HG03460 (cell line): ENCODE measurements at regions not wholly inside any gene's neighbourhood (a gene's known extent, or its start where the extent isn't known, plus 50 kb on each side); places are given as distances from the start of the nearest gene placed in this dataset.

Source experiments
- ATAC-seq: cut with Tn5 transposase; IDR thresholded peaks from one replicate; pipeline ENCODE4 v1.9.1; 2021; ENCODE audit not compliant: unreplicated experiment

DNA sequence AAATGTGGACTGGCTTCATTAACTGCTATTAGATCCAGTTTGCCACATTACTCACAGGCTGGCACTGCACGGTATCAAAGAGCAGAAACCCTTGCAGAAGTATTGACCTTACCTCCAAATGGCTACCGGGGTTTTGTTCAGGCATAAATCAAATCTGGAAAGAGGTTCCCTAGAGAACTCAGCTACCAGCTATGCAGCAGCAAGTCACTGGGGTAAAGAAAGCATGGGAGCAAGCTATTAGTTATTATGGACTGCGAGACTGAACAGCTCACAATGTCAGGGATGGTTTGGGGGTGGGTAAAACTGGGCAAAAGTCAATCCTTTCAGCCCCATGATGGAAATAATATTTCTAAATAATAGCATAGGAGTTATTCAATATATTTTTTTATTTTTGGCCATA, 128.1 kb downstream of the FANCF start:
- no peak for ATAC-seq

DNA sequence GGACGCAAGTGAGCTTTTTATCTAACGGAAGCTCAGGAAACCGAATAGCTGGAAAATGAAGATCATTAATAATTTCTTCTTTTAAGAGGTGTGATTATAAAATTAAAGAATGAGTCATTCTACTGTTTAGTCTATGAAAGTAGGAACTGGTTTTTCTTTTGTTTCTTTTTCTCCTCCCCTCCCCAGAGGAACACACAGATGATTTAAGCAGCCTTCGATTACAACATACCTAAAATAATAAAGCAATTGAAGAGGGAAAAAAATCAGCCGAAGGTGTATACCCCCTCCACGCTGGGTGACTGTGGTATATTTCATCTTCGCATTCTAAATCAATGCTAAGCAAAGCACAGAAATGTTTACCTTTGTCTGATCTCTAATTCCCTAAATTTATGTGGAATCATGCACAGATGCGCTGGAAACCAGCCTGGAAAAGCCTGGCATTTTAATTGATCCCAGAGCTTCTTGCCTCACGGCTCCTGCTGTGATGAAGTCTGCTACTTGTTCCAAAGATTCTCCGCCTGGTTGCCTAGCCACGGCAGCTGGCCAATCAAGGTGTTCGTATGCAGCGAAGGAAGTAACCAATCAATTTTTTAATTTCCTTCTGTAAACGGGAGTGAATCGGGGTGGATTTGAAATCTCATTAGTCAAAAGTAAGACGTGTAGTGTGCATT, 133.9 kb downstream of the FANCF start:
- ATAC-seq: no peak

DNA sequence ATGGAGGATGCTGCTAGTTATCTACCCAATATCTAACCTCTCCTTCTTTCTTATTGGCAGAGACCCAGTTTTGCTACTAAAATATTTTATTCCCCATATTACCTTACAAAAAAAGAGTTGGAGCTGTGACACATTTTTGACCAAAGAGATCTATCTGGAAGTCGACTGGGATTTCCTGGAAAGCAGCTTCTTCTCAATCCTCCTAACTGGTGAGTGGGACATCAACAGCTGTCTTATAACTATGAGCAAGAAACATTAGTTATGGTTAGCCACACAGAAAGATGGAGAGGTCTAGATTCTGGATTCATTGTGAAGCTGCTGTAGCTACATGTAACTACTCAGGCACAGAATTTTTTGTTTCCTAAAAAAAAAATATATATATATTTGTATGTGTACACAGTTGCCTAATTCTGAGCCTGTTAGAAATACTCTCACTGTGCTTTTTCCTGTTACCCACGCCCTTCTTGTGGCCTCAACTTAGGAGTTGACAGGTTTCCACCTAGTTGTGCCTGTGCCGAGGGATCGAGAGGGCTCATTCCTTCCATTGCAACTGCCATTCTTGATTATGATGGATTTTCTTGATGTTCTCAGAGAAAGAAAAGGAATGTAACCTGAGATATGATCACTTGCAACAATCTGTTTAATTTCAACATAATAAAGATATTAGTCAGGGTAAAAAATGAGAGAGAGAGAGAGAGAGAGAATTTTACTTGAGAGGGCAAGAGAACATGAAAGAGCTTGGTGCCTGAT, 142.0 kb downstream of the SLC17A6 start:
- ATAC-seq: no peak

DNA sequence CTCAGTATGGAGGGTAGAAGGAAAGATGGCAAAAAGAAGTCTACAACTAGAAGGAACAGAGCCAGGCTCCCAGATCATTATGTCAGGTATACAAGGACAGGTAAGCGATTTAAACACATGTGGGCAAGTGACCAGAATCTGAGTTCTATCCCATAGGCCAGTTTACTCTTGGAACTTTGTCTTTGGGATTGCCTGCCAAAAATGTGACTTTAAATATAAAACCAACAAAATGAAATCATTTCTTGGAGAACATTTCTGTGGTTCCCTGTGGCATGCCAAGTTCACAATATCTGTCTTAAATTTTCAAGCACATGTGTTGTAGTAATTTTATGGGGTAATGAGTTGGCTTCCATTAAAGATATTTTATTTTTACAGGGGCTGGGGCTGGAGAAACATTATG, 141.0 kb downstream of the SLC17A6 start:
- ATAC-seq: no peak

DNA sequence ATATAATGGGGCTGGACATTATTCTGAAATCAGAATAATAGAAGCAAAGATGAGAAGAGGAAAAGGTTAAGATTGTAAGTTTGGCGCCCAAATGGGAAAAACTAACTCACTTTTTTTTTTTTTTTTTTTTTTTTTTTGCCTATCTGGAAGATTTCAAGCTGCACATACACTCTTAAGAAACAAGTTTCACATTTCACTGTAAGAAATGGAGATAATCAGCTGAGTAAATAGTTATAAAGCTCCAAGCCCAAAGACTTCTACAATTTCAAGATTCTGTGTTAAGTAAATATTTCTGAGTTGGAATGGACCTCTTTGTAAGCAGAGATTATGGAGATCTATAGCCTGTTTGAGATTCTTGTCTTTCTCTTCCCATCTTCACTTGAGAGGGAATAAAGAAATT, 140.0 kb downstream of the SLC17A6 start:
- no peak for ATAC-seq

DNA sequence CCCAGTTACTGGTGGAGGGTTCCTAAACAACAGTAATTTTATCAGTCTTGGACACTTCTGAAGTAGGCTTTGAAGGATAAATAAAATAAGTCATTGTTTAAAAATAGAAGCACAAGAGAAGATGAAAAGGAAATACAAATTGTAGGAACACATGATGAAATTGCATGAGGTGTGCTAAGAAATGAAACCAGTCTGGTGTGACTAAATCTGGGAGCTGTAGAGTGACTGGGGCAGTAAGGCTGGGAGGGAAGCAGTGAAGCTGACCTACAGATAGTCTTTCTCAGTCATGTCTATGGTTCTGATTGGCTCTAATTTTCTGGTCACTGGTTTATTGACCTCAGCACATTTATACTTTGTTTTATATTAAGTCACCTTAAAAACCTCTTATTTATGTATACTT, 139.1 kb downstream of the SLC17A6 start:
- ATAC-seq: no peak

DNA sequence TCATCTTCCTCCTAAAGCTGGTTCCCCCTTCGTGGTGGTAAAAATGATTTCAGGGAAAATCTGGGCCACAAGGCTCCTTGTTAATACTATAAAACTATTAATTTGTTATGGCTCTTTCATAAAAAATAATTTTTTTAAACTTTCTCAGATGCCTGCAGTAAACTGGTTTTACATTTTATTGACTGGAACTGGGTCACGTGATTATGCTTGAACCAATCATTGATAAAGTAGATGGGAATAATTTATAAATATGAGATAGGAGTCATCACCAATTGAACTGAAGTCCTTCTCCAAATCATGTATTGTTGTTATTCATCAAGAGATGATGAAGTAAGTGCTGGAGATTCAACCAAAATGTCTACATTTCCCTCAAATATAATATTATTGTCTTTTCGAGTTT, 138.4 kb downstream of the SLC17A6 start:
- ATAC-seq: no peak

DNA sequence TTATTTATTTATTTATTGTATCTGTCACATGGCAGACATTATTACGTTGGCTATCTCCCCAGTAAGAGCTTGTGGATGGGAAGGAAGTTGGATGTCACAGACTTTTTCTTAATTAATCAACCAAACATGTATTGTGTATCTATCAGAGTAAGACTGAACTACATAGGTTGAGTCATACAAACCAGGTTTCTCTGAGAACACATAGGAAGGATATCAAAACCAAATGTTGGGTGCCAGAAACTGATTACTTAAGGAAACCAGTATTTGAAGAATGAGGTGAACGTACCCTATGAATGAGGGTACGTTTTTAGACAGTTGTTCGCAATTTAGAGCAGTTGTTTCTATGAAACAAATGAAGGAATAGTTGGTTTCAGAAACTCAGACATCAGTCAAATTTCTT, 136.4 kb downstream of the SLC17A6 start:
- no peak for ATAC-seq

DNA sequence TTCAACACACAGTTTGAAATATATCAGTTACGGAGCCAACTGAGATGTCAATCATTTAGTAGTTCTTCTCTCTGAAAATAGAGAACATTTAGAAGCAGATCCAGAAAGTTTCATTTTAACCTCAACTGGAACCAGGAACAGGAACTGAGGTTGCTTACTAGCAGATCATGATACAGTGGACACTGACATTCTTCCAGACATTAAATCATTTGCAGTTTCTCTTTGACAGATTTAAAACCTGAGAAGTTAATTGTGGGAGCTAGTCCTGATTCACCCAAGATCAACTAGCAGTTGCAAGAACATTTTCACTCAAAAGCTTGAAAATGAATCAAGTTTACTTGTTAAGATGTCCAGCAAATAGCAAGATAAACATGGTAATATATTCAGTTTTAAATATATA, 135.4 kb downstream of the SLC17A6 start:
- no peak for ATAC-seq

DNA sequence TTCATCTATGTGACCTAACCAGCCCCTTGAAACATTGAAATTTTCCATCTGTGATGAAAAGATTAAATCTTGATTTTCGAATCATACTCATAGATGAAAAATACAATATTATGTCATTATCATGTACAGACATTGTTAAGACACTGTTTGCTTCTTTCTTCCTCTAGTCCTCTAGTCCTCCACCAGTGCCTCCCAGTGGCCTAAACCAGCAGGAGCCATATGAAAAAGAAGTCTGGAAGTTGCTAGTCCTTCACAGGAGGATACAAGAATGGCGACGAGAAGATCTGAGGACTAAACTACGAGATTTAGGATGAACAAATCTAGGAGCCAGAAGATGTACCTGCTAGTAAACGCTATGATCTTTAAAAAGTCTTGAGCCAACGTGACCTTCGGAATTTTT, 134.1 kb downstream of the SLC17A6 start:
- no peak for ATAC-seq

DNA sequence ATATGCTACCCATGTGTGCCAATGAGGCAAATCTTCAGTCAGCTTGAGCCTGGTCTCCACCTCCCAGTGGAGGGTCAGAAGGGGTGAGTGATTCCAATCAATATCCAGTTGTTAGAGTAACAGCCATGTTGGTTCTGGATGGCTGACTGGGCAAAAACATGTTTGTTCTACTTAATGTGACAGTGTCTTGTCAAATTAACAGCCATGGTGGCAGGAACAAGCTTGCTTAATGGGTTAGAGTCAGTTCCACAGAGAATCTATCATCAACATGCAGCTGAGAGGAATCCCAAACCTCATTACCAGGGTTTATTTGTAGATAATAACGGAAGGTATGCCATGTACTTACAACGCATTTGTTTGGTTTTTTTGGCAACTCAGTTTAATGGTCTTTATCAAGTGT, 133.2 kb downstream of the SLC17A6 start:
- no peak for ATAC-seq

DNA sequence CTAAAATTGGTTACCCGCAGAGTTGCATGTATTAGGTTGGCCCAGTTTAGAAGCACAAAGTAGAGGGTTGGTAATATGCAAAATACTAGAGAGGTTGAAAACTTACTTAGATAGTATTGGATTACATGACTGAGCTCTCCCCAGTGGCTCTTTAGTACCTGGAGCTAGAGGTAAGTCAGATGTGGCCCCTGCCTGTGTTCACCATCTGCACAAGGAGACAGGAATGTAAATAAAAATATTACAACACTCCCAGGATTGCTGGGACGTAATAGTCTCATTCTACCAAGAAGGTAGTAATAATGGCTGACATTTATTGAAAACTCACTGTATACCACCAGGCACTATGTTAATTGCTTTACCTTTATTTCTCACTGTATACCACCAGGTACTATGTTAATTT, 129.6 kb downstream of the SLC17A6 start:
- no peak for ATAC-seq

DNA sequence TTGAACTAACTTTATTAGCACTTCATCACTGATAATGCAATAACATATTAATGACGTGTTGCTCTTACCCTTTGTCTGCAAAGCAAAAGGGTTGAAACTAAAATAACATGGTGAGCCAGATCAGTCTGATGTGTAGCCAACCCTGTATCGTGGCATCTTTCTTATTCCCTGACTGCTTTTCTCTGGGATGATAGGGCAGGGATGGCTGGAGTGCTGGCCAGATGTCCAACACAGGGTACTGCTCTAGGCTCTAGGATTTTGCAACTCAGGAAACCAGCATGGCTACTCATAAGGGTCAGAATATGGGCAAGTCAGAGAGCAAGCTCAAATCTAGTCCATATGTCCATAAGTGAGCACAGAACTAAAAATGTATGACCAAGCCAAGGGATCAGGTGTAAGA, 129.1 kb downstream of the SLC17A6 start:
- no peak for ATAC-seq

DNA sequence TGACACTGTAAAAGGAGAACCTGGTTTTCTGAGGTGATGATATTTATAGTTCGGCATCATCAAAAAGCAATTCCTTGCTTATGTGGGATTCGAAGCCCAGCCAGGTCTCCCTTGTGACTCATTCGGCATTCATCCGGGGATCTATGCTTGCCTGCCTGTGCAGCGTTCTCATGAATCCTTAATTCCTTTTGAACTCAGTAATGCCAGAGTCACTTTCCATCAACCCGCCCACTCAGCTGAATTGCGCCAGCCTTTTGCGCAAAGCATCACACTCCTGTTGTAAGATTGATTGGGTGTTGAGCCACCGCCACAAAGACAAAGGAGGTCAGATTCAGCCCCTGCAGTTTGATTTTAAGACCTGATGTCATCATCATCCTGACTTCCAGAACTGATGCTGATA, 128.6 kb downstream of the SLC17A6 start:
- ATAC-seq: no peak

DNA sequence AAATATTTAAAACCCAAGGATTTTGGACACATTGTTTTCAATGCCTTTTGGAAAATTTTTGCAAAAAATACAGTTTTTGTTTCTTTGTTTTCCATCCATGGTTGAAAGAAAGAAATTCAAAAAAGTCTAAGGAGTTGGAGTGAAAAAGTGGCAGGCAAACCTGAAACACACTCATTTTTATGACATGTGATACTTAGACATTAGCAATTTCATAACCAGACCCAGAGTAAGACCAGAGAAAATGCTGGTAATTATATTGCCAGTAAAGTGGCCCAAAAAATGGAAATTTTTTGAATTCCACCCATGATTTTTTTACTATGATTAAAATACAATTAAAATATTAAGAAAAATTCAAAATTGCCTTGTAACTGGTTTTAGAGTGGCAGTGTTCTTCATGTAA, 128.2 kb downstream of the SLC17A6 start:
- no peak for ATAC-seq

DNA sequence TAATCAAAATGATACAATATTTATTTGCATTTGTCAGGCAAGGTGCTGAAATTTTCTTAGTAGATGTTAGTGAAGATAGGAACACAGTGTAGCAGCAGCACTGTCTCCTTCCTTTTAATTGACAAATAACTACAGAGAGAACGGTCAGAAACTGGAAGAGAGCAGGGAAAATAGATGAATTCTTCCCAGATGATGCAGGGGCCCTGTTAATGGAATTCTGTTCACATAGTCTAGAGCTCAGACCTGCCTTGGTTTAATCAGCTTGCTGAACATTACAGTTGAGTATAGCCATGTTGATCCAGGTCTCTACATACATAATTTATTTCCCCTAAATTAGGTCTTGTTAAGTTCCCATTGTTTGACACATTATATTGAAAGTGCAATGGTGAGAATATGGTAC, 127.4 kb downstream of the SLC17A6 start:
- no peak for ATAC-seq

DNA sequence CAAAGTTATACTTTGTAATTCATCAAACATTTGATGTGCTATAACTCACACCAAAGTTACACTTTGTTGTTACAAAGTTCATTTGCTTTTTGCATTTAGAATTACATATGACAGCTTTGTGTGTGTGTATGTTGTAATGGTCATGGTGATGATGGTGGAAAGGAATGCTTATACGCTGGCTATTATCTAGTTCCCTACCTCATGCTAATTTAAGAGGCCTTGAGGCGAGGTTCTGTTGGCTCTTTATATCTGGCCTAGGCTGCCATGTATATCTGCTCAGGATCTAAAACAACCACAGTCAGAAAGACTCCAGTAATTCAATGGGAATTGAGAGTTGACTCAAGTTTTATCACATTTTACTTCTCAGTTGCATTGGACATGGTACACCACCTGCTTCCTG, 123.4 kb downstream of the SLC17A6 start:
- ATAC-seq: no peak

DNA sequence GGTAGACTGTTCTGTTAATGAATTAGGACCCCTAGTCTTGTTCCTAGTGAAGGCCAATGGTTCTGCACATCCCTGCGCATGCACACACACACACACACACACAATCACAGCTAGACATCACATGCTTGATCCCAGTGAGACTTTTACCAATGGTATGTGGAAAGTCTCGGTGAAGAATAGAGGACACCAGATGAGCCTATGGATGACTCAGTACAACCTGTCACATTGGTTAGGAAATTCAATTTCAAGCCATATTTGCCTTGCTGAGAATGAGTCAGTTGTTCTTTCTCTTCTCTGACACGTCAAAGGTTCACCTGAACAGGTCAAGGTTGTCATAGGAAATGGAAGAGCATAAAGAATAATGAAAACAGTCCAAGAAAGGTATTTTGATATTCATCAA, 122.0 kb downstream of the SLC17A6 start:
- no peak for ATAC-seq

DNA sequence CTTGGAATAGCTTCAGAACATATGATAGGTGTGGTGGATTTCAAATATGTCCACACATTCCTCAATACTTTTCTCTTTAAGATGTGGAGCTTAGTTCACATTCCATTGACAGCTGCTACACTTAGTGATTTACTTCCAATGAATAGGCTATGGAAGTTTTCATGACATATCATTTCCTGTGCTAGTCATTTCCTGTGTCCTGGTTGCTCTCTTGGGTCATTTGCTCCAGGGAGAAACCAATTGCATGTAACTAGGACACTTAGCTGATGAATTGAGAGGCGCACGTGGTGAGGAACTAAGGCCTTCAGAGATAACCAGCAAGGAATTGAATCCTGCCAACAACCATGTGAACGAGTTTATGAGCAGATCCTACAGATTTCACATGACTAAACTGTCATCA, 120.9 kb downstream of the SLC17A6 start:
- no peak for ATAC-seq

DNA sequence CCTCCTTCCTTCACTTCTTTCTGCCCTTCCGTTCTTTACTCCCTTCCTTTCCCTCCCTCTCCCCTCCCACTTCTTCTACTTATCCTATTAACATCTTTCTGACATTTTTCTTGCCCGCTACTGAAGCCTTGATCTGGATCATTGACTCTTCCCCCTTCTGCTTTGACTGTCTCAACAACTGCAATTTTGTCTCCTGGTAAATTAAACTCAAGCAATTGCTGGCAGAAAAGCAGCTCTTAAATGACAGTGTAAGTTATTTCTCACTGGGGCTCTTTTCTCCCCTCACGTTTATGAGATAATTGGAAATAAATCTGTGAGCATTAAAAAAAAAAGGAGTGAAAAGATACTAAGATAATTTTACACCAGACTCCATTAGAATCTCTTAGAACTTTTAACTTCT, 120.0 kb downstream of the SLC17A6 start:
- no peak for ATAC-seq

DNA sequence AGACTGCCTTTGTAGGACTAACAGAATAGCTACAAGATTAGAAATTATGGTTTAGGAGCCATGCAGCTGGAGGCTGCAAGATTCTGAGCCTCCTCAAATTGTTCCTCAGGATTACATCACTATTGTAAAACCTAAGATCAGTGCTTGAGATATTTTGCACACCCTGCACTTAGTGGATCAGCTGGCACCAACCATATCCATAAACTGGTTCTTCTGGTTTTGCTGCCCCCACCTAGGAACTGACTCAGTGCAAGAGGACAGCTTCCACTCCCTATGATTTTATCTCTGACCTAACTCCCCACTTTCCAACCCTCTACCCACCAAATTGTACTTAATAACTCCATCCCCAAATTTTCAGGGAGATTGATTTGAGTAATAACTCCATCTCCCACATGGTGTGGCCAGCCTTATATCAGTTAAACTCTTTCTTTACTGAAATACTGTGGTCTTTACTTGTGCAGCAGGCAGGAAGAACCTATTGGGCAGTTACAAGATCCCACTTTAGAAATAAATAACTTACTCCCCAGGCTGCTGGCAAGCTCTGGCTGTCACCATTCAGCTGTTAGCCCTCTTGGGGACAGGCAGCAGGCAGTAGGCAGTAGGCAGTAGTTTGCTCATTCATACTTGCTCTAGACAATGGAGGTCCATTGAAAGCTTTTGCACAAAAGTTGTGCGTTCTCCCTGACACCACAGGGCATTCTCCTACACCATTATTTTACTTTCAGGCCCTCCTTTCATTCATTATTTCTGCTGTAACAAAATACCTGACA, 119.0 kb downstream of the SLC17A6 start:
- ATAC-seq: no peak

DNA sequence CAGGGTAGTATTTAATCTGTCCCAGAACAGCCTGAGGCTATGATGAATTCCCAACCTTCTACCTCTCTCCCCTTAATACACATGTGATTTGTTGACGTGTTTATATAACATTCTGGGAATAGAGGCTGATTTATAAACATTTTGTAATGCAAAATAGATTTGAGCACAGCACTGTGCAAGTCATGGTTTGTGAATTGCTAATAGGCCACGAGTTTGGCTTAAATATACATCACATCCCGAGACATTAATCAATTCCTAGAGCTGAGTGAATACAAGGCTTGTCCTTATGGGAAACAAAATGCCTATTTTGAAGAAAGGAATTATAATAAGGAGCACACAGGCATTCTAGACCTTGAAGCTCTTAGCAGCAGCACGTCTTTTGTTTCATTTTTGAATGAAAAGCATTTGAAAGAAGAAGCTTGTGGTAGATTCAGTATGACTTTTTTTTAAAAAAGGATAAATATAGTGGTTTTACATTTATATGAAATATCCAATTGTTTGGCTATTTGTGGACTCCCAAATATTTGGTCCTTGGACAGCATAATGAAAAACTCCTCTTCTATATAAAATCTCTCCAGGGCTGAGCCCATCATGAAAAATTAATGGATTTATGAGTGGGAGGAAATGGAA, 116.4 kb downstream of the SLC17A6 start:
- no peak for ATAC-seq
